GM21526 (cell line): ENCODE measurements at regions not wholly inside any gene's neighbourhood (a gene's known extent, or its start where the extent isn't known, plus 50 kb on each side); places are given as distances from the start of the nearest gene placed in this dataset.
"Not testable (repeated sequence)": the region's sequence is repeated elsewhere in the genome, so short reads cannot be mapped to it uniquely, and the experiment has no call there.

Experiments used
- ATAC-seq: cut with Tn5 transposase; IDR thresholded peaks from one replicate; pipeline ENCODE4 v1.9.1; 2021; ENCODE audit warnings: moderate library complexity; ENCODE audit not compliant: unreplicated experiment, low FRiP score

GRCh38 chr3:33956206-33956605 lies 157.8 kb downstream of the PDCD6IP start:
- ATAC-seq: no peak

GRCh38 chr3:33956776-33957175 lies 158.3 kb downstream of the PDCD6IP start:
- no peak for ATAC-seq

- ATAC-seq: no peak
Observed at GRCh38 chr3:33957176-33957575, 158.7 kb downstream of the PDCD6IP start.

- no peak for ATAC-seq
Observed at GRCh38 chr3:33958661-33959060, 160.2 kb downstream of the PDCD6IP start.

- ATAC-seq: no peak
Observed at GRCh38 chr3:33962396-33962795, 164.0 kb downstream of the PDCD6IP start.

- not testable (repeated sequence) for ATAC-seq
Observed at GRCh38 chr3:33970180-33970579, 171.8 kb downstream of the PDCD6IP start.

GRCh38 chr3:33971055-33971454 lies 172.6 kb downstream of the PDCD6IP start:
- ATAC-seq: no peak

- no peak for ATAC-seq
Observed at GRCh38 chr3:33975463-33975862, 177.0 kb downstream of the PDCD6IP start.

- no peak for ATAC-seq
Observed at GRCh38 chr3:33977227-33977626, 178.8 kb downstream of the PDCD6IP start.

- no peak for ATAC-seq
Observed at GRCh38 chr3:33980252-33980651, 181.8 kb downstream of the PDCD6IP start.

- no peak for ATAC-seq
Observed at GRCh38 chr3:33982269-33982798, 183.9 kb downstream of the PDCD6IP start.

- ATAC-seq: not testable (repeated sequence)
Observed at GRCh38 chr3:33982949-33983348, 184.5 kb downstream of the PDCD6IP start.

GRCh38 chr3:33989229-33989628 lies 190.8 kb downstream of the PDCD6IP start:
- ATAC-seq: no peak

GRCh38 chr3:33991673-33992072 lies 193.2 kb downstream of the PDCD6IP start:
- ATAC-seq: no peak

GRCh38 chr3:33993631-33994030 lies 195.2 kb downstream of the PDCD6IP start:
- ATAC-seq: no peak

GRCh38 chr3:33994568-33994967 lies 196.1 kb downstream of the PDCD6IP start:
- ATAC-seq: no peak

GRCh38 chr3:34000301-34000700 lies 201.9 kb downstream of the PDCD6IP start:
- no peak for ATAC-seq

- ATAC-seq: no peak
Observed at GRCh38 chr3:34001022-34001421, 202.6 kb downstream of the PDCD6IP start.

GRCh38 chr3:34001990-34002389 lies 203.6 kb downstream of the PDCD6IP start:
- ATAC-seq: no peak

- no peak for ATAC-seq
Observed at GRCh38 chr3:34002569-34003100, 204.2 kb downstream of the PDCD6IP start.

GRCh38 chr3:34005886-34006285 lies 207.5 kb downstream of the PDCD6IP start:
- no peak for ATAC-seq

- ATAC-seq: no peak
Observed at GRCh38 chr3:34008191-34008590, 209.8 kb downstream of the PDCD6IP start.
